ACC112 (cell line): ENCODE measurements at regions not wholly inside any gene's neighbourhood (a gene's known extent, or its start where the extent isn't known, plus 50 kb on each side); places are given as distances from the start of the nearest gene placed in this dataset.
"Not testable (repeated sequence)": the region's sequence is repeated elsewhere in the genome, so short reads cannot be mapped to it uniquely, and the experiment has no call there.

Experiments used
- H2AFZ ChIP-seq: fragments of 200-600 bp; sonication (generic); one replicate; pipeline ENCODE4 v1.6.0; 2017; ENCODE audit warnings: antibody characterized with exemption, low read length; ENCODE audit not compliant: unreplicated experiment
- H3K27ac ChIP-seq: fragments of 200-600 bp; sonication (generic); 2 replicates; pipeline ENCODE4 v1.5.1; 2014; ENCODE audit warnings: low read depth, mild to moderate bottlenecking, antibody characterized with exemption, low read length, moderate library complexity
- H3K27me3 ChIP-seq: fragments of 200-600 bp; sonication (generic); 2 replicates; pipeline ENCODE4 v1.6.1; 2014; ENCODE audit warnings: mild to moderate bottlenecking, antibody characterized with exemption, low read length, moderate library complexity, mixed read lengths; ENCODE audit not compliant: insufficient read depth
- H3K36me3 ChIP-seq: fragments of 200-600 bp; sonication (generic); 2 replicates; pipeline ENCODE4 v1.6.1; 2016; ENCODE audit warnings: mild to moderate bottlenecking, antibody characterized with exemption, low read length, moderate library complexity, mixed read lengths; ENCODE audit not compliant: insufficient read depth
- H3K4me1 ChIP-seq: fragments of 200-600 bp; sonication (generic); one replicate; pipeline ENCODE4 v1.6.1; 2016; ENCODE audit warnings: low read length, mixed read lengths; ENCODE audit not compliant: insufficient read depth, unreplicated experiment, control insufficient read depth
- H3K4me3 ChIP-seq: fragments of 200-600 bp; sonication (generic); 2 replicates; pipeline ENCODE4 v1.5.1; 2014; ENCODE audit warnings: mild to moderate bottlenecking, low read depth, low read length
- H3K79me2 ChIP-seq: fragments of 200-600 bp; sonication (generic); one replicate; pipeline ENCODE4 v1.6.0; 2016; ENCODE audit warnings: low read length; ENCODE audit not compliant: control insufficient read depth, unreplicated experiment, insufficient read depth

- Histone ChIP-seq H2AFZ (no peak overlapping the region), H3K27me3 (peaks cover 9% of the 10 kb centered on the region; the same call in 1 of the 2 replicates), H3K36me3 (no peaks in the 10 kb centered on the region), H3K4me3 (no peak overlapping the region), H3K27ac (no peak overlapping the region), H3K79me2 (no peaks in the 10 kb centered on the region), H3K4me1 (no peaks in the 10 kb centered on the region)
These were observed 111.6 kb downstream of the SREK1 start for GRCh38 chr5:66255714-66256113.

GRCh38 chr5:66273121-66273520 lies 129.0 kb downstream of the SREK1 start:
- H2AFZ ChIP-seq: no peak overlapping the region
- no peak overlapping the region for H3K4me3 ChIP-seq
- no peaks in the 10 kb centered on the region for H3K4me1 ChIP-seq
- peaks cover 48% of the 10 kb centered on the region for H3K27me3 ChIP-seq
- H3K36me3 ChIP-seq: no peaks in the 10 kb centered on the region
- no peak overlapping the region for H3K27ac ChIP-seq
- no peaks in the 10 kb centered on the region for H3K79me2 ChIP-seq

GRCh38 chr5:66276986-66277385 lies 132.9 kb downstream of the SREK1 start:
- no peak overlapping the region for H2AFZ ChIP-seq
- no peaks in the 10 kb centered on the region for H3K79me2 ChIP-seq
- H3K27ac ChIP-seq: no peak overlapping the region
- no peaks in the 10 kb centered on the region for H3K36me3 ChIP-seq
- H3K4me1 ChIP-seq: no peaks in the 10 kb centered on the region
- peaks cover 48% of the 10 kb centered on the region for H3K27me3 ChIP-seq
- H3K4me3 ChIP-seq: no peak overlapping the region

- Histone ChIP-seq H3K27ac (no peak overlapping the region), H3K4me1 (no peaks in the 10 kb centered on the region), H2AFZ (no peak overlapping the region), H3K79me2 (no peaks in the 10 kb centered on the region), H3K36me3 (no peaks in the 10 kb centered on the region), H3K27me3 (peaks cover 46% of the 10 kb centered on the region), H3K4me3 (no peak overlapping the region)
These were observed 133.9 kb downstream of the SREK1 start for GRCh38 chr5:66277981-66278380.

GRCh38 chr5:66281294-66281693 lies 137.2 kb downstream of the SREK1 start:
- no peak overlapping the region for H3K4me3 ChIP-seq
- H3K4me1 ChIP-seq: no peaks in the 10 kb centered on the region
- H3K27ac ChIP-seq: no peak overlapping the region
- no peaks in the 10 kb centered on the region for H3K36me3 ChIP-seq
- no peaks in the 10 kb centered on the region for H3K79me2 ChIP-seq
- no peak overlapping the region for H2AFZ ChIP-seq
- peaks cover 24% of the 10 kb centered on the region for H3K27me3 ChIP-seq

- Histone ChIP-seq H3K4me3 (no peak overlapping the region), H3K4me1 (no peaks in the 10 kb centered on the region), H3K27me3 (peaks cover 11% of the 10 kb centered on the region), H3K27ac (no peak overlapping the region), H2AFZ (no peak overlapping the region), H3K36me3 (no peaks in the 10 kb centered on the region), H3K79me2 (no peaks in the 10 kb centered on the region)
These were observed 140.7 kb downstream of the SREK1 start for GRCh38 chr5:66284588-66285342.

- H3K27me3 ChIP-seq: peaks cover 11% of the 10 kb centered on the region
- H3K79me2 ChIP-seq: no peaks in the 10 kb centered on the region
- no peaks in the 10 kb centered on the region for H3K4me1 ChIP-seq
- no peak overlapping the region for H2AFZ ChIP-seq
- H3K27ac ChIP-seq: no peak overlapping the region
- H3K36me3 ChIP-seq: no peaks in the 10 kb centered on the region
- H3K4me3 ChIP-seq: no peak overlapping the region
These were observed 141.3 kb downstream of the SREK1 start for GRCh38 chr5:66285343-66285922.

GRCh38 chr5:66291771-66292170 lies 147.7 kb downstream of the SREK1 start:
- no peak overlapping the region for H3K27ac ChIP-seq
- H3K4me1 ChIP-seq: no peaks in the 10 kb centered on the region
- no peak overlapping the region for H2AFZ ChIP-seq
- H3K4me3 ChIP-seq: no peak overlapping the region
- peaks cover 46% of the 10 kb centered on the region for H3K27me3 ChIP-seq
- H3K79me2 ChIP-seq: no peaks in the 10 kb centered on the region
- no peaks in the 10 kb centered on the region for H3K36me3 ChIP-seq

GRCh38 chr5:66293851-66294250 lies 149.8 kb downstream of the SREK1 start:
- H3K4me3 ChIP-seq, H3K36me3 ChIP-seq, H3K27ac ChIP-seq, H2AFZ ChIP-seq, H3K79me2 ChIP-seq, H3K4me1 ChIP-seq: not testable (repeated sequence)
- H3K27me3 ChIP-seq: peaks cover 56% of the 10 kb centered on the region

GRCh38 chr5:66299463-66299862 lies 155.4 kb downstream of the SREK1 start:
- Histone ChIP-seq H3K4me3 (no peak overlapping the region), H3K36me3 (no peaks in the 10 kb centered on the region), H3K27me3 (peaks cover 78% of the 10 kb centered on the region), H3K27ac (no peak overlapping the region), H3K4me1 (no peaks in the 10 kb centered on the region), H2AFZ (no peak overlapping the region), H3K79me2 (no peaks in the 10 kb centered on the region)

GRCh38 chr5:66302344-66302743 lies 158.2 kb downstream of the SREK1 start:
- H2AFZ ChIP-seq: no peak overlapping the region
- H3K36me3 ChIP-seq: no peaks in the 10 kb centered on the region
- H3K27ac ChIP-seq: no peak overlapping the region
- H3K4me1 ChIP-seq: no peaks in the 10 kb centered on the region
- H3K79me2 ChIP-seq: no peaks in the 10 kb centered on the region
- H3K27me3 ChIP-seq: peaks cover 81% of the 10 kb centered on the region
- no peak overlapping the region for H3K4me3 ChIP-seq
